ENCODE measurements at regions not wholly inside any gene's neighbourhood (a gene's known extent, or its start where the extent isn't known, plus 50 kb on each side); places are given as distances from the start of the nearest gene placed in this dataset.
"Not testable (repeated sequence)": the region's sequence is repeated elsewhere in the genome, so short reads cannot be mapped to it uniquely, and the experiment has no call there.

DNA sequence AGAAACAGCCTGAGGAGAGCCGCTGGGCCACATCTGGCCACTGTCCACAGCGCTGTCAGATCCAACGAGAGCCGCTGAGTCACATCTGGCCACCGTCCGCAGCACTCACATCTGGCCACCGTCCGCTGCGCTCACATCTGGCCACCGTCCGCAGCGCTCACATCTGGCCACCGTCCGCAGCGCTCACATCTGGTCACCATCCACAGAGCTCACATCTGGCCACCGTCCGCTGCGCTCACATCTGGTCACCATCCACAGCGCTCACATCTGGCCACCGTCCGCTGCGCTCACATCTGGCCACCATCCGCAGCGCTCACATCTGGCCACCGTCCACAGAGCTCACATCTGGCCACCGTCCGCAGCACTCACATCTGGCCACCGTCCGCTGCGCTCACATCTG is 549.3 kb upstream of the B3GAT1 start:
- not testable (repeated sequence) for TF ChIP-seq POLR2AphosphoS5 (IDR thresholded peaks at IDR 0.05; ENCODE audit: insufficient read depth in 1 of 2, low read depth in 1 of 2); POLR2A (IDR thresholded peaks at IDR 0.05)
